ENCODE measurements at regions not wholly inside any gene's neighbourhood (a gene's known extent, or its start where the extent isn't known, plus 50 kb on each side); places are given as distances from the start of the nearest gene placed in this dataset.

- peaks cover 28 to 35% of the 10 kb centered on the region in 2 experiments for H3K4me1 Mint-ChIP-seq
These were observed 61.7 kb downstream of the UTRN start for GRCh38 chr6:144346719-144347447.

More at GRCh38 chr6:144346719-144347447, 61.7 kb downstream of the UTRN start:
- H4K8ac ChIP-seq (replicated peaks; ENCODE audit: insufficient read length, low read depth, low read length): no peak overlapping the region
- no peak overlapping the region for H2BK15ac ChIP-seq (ENCODE audit: low read depth, low read length)
- H3K56ac ChIP-seq (ENCODE audit: insufficient read length, low read depth, low read length): no peak overlapping the region
- no peaks in the 10 kb centered on the region for H3K27me3 Mint-ChIP-seq (ENCODE audit: low read depth)
- WGBS (ENCODE audit: extremely low coverage, insufficient read length, low lambda C conversion rate): 100% methylated on average over 1 of the region's 11 CpGs
- H4K20me1 ChIP-seq (ENCODE audit: control insufficient read depth, insufficient read depth, insufficient read length): no peaks in the 10 kb centered on the region
- peak overlapping the region in 2 of 3 experiments; percentile 9 to 88; a peak in 3 of 7 replicates for H3K27ac Mint-ChIP-seq
- no peak overlapping the region for H3T11ph ChIP-seq (ENCODE audit: low read length)
- H3K9me3 ChIP-seq (ENCODE audit: control insufficient read depth, low read depth, low read length): no peaks in the 10 kb centered on the region
- H3K23me2 ChIP-seq (ENCODE audit: insufficient read length, low read depth, low read length, poor library complexity, severe bottlenecking): no peaks in the 10 kb centered on the region
- no peak overlapping the region for H3K18ac ChIP-seq (ENCODE audit: insufficient read length, low read depth, low read length)
- peak overlapping the region; percentile 70 for H2AK5ac ChIP-seq (ENCODE audit: insufficient read length, low read length)
- H3K4me1 ChIP-seq (ENCODE audit: insufficient read depth, low read length): peaks cover 9% of the 10 kb centered on the region
- H3K23ac ChIP-seq (ENCODE audit: insufficient read length, low read depth, low read length): no peak overlapping the region
- peaks cover 2 to 4% (median 4%) of the 10 kb centered on the region in 3 experiments; a peak in 5 of 7 replicates for H3K36me3 Mint-ChIP-seq (ENCODE audit: insufficient read depth in 1 of 3, low read depth in 3 of 3)
- no peak overlapping the region for H4K5ac ChIP-seq (ENCODE audit: insufficient read length, low read depth, low read length)
- no peak overlapping the region for H2BK5ac ChIP-seq (ENCODE audit: insufficient read length, low read length)
- H3K9ac ChIP-seq (ENCODE audit: extremely low read depth, insufficient read length, low read length): no peak overlapping the region
- H3K79me2 ChIP-seq (ENCODE audit: insufficient read depth, low read length): peaks cover 7% of the 10 kb centered on the region; the same call in 1 of the 2 replicates
- no peak overlapping the region for H2BK12ac ChIP-seq (ENCODE audit: insufficient read length, low read depth, low read length)
- no peak overlapping the region for H3K4me3 Mint-ChIP-seq
- no peak overlapping the region for H2BK20ac ChIP-seq (ENCODE audit: low read depth, low read length, poor library complexity, severe bottlenecking)
- no peak overlapping the region for H3K27ac ChIP-seq (ENCODE audit: insufficient read length, low read depth, low read length)
- no peaks in the 10 kb centered on the region for H3K27me3 ChIP-seq (ENCODE audit: insufficient read depth, low read length)
- H2AFZ ChIP-seq (ENCODE audit: low read length): no peak overlapping the region
- H2BK120ac ChIP-seq (ENCODE audit: low read depth, low read length, poor library complexity, severe bottlenecking): no peak overlapping the region
- H3K9me3 Mint-ChIP-seq: peaks cover 3% of the 10 kb centered on the region in 2 experiments; a peak in 4 of 5 replicates
- H3K79me1 ChIP-seq (ENCODE audit: insufficient read depth, low read depth, low read length, poor library complexity, severe bottlenecking): peaks cover 7% of the 10 kb centered on the region
- H3K4ac ChIP-seq (ENCODE audit: low read depth, low read length): no peak overlapping the region; the same call in 1 of the 2 replicates
- H4K91ac ChIP-seq (ENCODE audit: insufficient read length, low read depth, low read length): peak overlapping the region; percentile 18
- no peak for TF ChIP-seq CTCF (conservative IDR thresholded peaks at IDR 0.05)
- H3K14ac ChIP-seq (ENCODE audit: insufficient read depth, low read length): no peak overlapping the region
- DNase-seq: no peak
- H3K4me2 ChIP-seq (ENCODE audit: insufficient read depth, insufficient read length, low read length): no peak overlapping the region

Data from H9 (cell line).